HL-60 (cell line): ENCODE measurements at regions not wholly inside any gene's neighbourhood (a gene's known extent, or its start where the extent isn't known, plus 50 kb on each side); places are given as distances from the start of the nearest gene placed in this dataset.

Source experiments
- DNase-seq, 2 experiments: peaks; one replicate each; pipeline ENCODE4 v3.0.0-alpha.2; 2010 to 2020; ENCODE audit warnings: low read depth in 1 of 2, low spot score in 1 of 2
- H3K27ac ChIP-seq: fragments of 250-450 bp; sonication (Bioruptor Pico); replicated peaks from 2 replicates; pipeline ENCODE4 v1.5.1; 2020; ENCODE audit warnings: mild to moderate bottlenecking, moderate library complexity
- H3K27me3 ChIP-seq: fragments of 250-450 bp; sonication (Bioruptor Pico); 2 replicates; pipeline ENCODE4 v1.5.1; 2021; ENCODE audit warnings: mild to moderate bottlenecking, moderate library complexity; ENCODE audit not compliant: insufficient read depth, poor library complexity, severe bottlenecking
- H3K4me3 ChIP-seq: replicated peaks from 2 replicates; pipeline ENCODE4 v1.5.1; 2011; ENCODE audit warnings: mild to moderate bottlenecking, control low read depth, low read length; ENCODE audit not compliant: insufficient read depth
- GABPA ChIP-seq: IDR thresholded peaks from 2 replicates; pipeline ENCODE4 v1.6.1; 2012; ENCODE audit warnings: low read depth
- POLR2AphosphoS5 ChIP-seq: IDR thresholded peaks from 2 replicates; pipeline ENCODE4 v1.6.1; 2012; ENCODE audit warnings: low read depth
- SPI1 ChIP-seq: IDR thresholded peaks from 2 replicates; pipeline ENCODE4 v1.6.1; 2012; ENCODE audit warnings: low read depth, mild to moderate bottlenecking, borderline replicate concordance
- TF ChIP-seq, protein P1 (sequence below): IDR thresholded peaks from 2 replicates; pipeline ENCODE4 v1.6.1; 2012; ENCODE audit warnings: low read depth; ENCODE audit not compliant: insufficient replicate concordance
- TF ChIP-seq, protein P2 (sequence below): IDR thresholded peaks from one replicate; pipeline ENCODE4 v1.5.1; 2011; ENCODE audit warnings: low read length, control low read depth, inconsistent platforms; ENCODE audit not compliant: insufficient read depth

DNA sequence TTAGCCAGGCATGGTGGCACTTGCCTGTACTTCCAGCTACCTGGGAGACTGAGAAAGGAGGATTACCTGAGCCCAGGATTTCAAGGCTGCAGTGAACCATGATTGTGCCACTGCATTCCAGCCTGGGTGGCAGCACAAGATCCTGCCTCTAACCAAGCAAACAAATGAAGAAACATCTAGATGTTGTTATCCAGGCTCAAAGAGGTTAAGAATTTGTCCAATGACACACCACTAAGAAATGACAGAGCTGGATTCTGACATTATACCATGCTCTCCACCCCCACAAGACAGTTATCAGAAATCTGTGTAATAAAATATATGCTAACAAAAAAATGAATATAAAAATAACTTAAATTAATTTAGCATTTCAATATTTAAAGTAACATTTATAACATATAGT is 925.5 kb upstream of the SLC35B3 start:
- Histone ChIP-seq H3K4me3 (no peak overlapping the region), H3K27me3 (no peaks in the 10 kb centered on the region), H3K27ac (no peak overlapping the region)
- no peak for DNase-seq
- TF ChIP-seq SPI1 (no peak), GABPA (no peak), POLR2AphosphoS5 (no peak)
- TF ChIP-seq, protein P1, sequence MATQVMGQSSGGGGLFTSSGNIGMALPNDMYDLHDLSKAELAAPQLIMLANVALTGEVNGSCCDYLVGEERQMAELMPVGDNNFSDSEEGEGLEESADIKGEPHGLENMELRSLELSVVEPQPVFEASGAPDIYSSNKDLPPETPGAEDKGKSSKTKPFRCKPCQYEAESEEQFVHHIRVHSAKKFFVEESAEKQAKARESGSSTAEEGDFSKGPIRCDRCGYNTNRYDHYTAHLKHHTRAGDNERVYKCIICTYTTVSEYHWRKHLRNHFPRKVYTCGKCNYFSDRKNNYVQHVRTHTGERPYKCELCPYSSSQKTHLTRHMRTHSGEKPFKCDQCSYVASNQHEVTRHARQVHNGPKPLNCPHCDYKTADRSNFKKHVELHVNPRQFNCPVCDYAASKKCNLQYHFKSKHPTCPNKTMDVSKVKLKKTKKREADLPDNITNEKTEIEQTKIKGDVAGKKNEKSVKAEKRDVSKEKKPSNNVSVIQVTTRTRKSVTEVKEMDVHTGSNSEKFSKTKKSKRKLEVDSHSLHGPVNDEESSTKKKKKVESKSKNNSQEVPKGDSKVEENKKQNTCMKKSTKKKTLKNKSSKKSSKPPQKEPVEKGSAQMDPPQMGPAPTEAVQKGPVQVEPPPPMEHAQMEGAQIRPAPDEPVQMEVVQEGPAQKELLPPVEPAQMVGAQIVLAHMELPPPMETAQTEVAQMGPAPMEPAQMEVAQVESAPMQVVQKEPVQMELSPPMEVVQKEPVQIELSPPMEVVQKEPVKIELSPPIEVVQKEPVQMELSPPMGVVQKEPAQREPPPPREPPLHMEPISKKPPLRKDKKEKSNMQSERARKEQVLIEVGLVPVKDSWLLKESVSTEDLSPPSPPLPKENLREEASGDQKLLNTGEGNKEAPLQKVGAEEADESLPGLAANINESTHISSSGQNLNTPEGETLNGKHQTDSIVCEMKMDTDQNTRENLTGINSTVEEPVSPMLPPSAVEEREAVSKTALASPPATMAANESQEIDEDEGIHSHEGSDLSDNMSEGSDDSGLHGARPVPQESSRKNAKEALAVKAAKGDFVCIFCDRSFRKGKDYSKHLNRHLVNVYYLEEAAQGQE = no peak
- TF ChIP-seq, protein P2, sequence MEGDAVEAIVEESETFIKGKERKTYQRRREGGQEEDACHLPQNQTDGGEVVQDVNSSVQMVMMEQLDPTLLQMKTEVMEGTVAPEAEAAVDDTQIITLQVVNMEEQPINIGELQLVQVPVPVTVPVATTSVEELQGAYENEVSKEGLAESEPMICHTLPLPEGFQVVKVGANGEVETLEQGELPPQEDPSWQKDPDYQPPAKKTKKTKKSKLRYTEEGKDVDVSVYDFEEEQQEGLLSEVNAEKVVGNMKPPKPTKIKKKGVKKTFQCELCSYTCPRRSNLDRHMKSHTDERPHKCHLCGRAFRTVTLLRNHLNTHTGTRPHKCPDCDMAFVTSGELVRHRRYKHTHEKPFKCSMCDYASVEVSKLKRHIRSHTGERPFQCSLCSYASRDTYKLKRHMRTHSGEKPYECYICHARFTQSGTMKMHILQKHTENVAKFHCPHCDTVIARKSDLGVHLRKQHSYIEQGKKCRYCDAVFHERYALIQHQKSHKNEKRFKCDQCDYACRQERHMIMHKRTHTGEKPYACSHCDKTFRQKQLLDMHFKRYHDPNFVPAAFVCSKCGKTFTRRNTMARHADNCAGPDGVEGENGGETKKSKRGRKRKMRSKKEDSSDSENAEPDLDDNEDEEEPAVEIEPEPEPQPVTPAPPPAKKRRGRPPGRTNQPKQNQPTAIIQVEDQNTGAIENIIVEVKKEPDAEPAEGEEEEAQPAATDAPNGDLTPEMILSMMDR = no peak

DNA sequence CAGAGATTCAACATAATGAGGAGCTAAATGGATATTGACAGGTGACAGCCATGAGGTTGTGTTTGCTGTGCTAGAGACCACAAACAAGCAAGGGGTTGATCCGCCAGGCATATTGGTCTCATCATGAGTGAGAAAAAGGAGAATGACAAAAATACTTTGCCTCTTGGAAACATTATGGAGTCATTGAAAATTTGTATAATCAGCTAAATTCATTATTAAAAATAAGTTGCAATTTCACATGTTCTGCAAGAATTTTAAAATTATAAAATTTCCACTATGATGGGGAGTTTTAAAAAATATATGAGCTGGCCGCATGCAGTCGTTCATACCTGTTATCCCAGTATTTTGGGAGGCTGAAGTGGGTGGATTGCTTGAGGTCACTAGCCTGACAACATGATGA is 912.3 kb upstream of the SLC35B3 start:
- H3K27me3 ChIP-seq = no peaks in the 10 kb centered on the region
- TF ChIP-seq, protein P2 = no peak
- TF ChIP-seq, protein P1 = no peak
- TF ChIP-seq SPI1 (no peak), POLR2AphosphoS5 (no peak), GABPA (no peak)
- DNase-seq = no peak
- H3K4me3 ChIP-seq = no peak overlapping the region
- H3K27ac ChIP-seq = no peak overlapping the region

DNA sequence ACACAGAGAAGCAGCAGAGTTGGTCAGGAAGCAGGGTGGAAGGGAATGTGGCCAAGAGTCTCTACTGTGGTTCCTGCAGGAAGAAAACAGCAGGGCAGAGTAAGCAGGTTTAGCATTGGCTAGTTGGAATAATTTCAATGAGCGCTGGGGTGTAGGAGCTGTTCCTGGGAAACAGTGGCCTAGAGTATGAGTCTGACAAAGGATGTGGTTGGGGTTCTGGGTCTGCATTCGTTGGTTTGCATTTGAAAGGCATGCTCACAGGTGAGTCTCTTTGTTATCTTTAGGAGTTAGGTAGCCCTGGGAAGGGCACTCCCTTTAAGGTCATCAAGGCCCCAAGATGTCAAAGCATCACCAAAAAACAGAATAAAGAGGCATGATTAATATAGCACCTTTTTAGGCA is 911.6 kb upstream of the SLC35B3 start:
- Histone ChIP-seq H3K27ac (no peak overlapping the region), H3K4me3 (no peak overlapping the region), H3K27me3 (no peaks in the 10 kb centered on the region)
- TF ChIP-seq, protein P2 = no peak
- TF ChIP-seq, protein P1 = no peak
- TF ChIP-seq SPI1 = no peak
- TF ChIP-seq GABPA = no peak
- no peak for TF ChIP-seq POLR2AphosphoS5
- DNase-seq = no peak
